Endothelial cell of umbilical vein (primary cell): ENCODE measurements at regions not wholly inside any gene's neighbourhood (a gene's known extent, or its start where the extent isn't known, plus 50 kb on each side); places are given as distances from the start of the nearest gene placed in this dataset.

Source experiments
- BruUV-seq: library from RNA; stranded (reverse); fragments of 400-500 nt; replicated peaks from 2 replicates; lab custom pipeline; 2021; lab: Mats Ljungman, UMichigan
- CTCF ChIA-PET: fragments of 300-600, 350-600 bp; sonication (Branson Sonifier 250); formaldehyde crosslinking; loops from one replicate; lab custom pipeline; 2021; ENCODE audit warnings: antibody characterized with exemption, inconsistent platforms; lab: Charles Lee
- POLR2A ChIA-PET: fragments of 300-600, 350-600 bp; sonication (Branson Sonifier 250); formaldehyde crosslinking; loops from one replicate; lab custom pipeline; 2021; ENCODE audit warnings: antibody characterized with exemption, inconsistent platforms; lab: Charles Lee
- DNase-seq: peaks from one replicate; pipeline ENCODE4 v3.0.0-alpha.2; 2011; ENCODE audit warnings: low read depth, low spot score
- FAIRE-seq: peaks from 2 replicates; lab custom pipeline; 2011; peaks lifted over from hg19 to GRCh38; lab: Jason Lieb, UNC
- H2AFZ ChIP-seq: 2 replicates; pipeline ENCODE4 v1.6.0; 2012; ENCODE audit warnings: low read depth, low read length, control low read depth, inconsistent platforms
- H3K27ac ChIP-seq: 2 replicates; pipeline ENCODE4 v1.5.1; 2011; ENCODE audit warnings: low read depth, mild to moderate bottlenecking, control low read depth, low read length, moderate library complexity; ENCODE audit not compliant: insufficient read depth
- H3K27me3 ChIP-seq, 2 experiments: 2 replicates each; pipeline versions ENCODE4 v1.6.0 to v1.6.1; 2011; ENCODE audit warnings: low read length in 2 of 2, mixed read lengths in 1 of 2; ENCODE audit not compliant: control insufficient read depth in 2 of 2, insufficient read depth in 2 of 2
- H3K36me3 ChIP-seq, 2 experiments: 2 replicates in 1 of 2; 3 replicates in 1 of 2; pipeline ENCODE4 v1.5.1; 2011; ENCODE audit warnings: low read length in 2 of 2, mild to moderate bottlenecking in 1 of 2, moderate library complexity in 1 of 2; ENCODE audit not compliant: control insufficient read depth in 2 of 2, insufficient read depth in 2 of 2; ENCODE audit errors: extremely low read depth in 1 of 2
- H3K4me1 ChIP-seq: 3 replicates; pipeline ENCODE4 v1.5.1; 2011; ENCODE audit warnings: mild to moderate bottlenecking, low read length; ENCODE audit not compliant: control insufficient read depth, insufficient read depth; ENCODE audit errors: extremely low read depth
- H3K4me2 ChIP-seq: 2 replicates; pipeline ENCODE4 v1.6.1; 2011; ENCODE audit warnings: low read length, control low read depth, mixed read lengths; ENCODE audit not compliant: insufficient read depth
- H3K4me3 ChIP-seq, 3 experiments: fragments of 200-600 bp in 1 of 3; sonication (generic), shearing (Covaris generic) in 1 of 3; replicated peaks in 1 of 3; 2 replicates each; pipeline ENCODE4 v1.5.1; 2011 to 2016; ENCODE audit warnings: control low read depth in 3 of 3, low read length in 3 of 3, mild to moderate bottlenecking in 2 of 3, inconsistent platforms in 1 of 3, low read depth in 1 of 3, moderate library complexity in 1 of 3; ENCODE audit not compliant: insufficient read depth in 1 of 3
- H3K79me2 ChIP-seq: 2 replicates; pipeline ENCODE4 v1.6.0; 2012; ENCODE audit warnings: low read length, inconsistent platforms; ENCODE audit not compliant: control insufficient read depth, insufficient read depth
- H3K9ac ChIP-seq: replicated peaks from 2 replicates; pipeline ENCODE3; 2011; ENCODE audit warnings: low read length, control low read depth; ENCODE audit not compliant: insufficient read depth; ENCODE audit errors: extremely low read depth
- H3K9me1 ChIP-seq: replicated peaks from 3 replicates; pipeline ENCODE4 v1.6.0; 2011; ENCODE audit warnings: mild to moderate bottlenecking, low read length; ENCODE audit not compliant: control insufficient read depth, insufficient read depth; ENCODE audit errors: extremely low read depth
- H3K9me3 ChIP-seq: replicated peaks from 2 replicates; pipeline ENCODE4 v1.5.1; 2012; ENCODE audit warnings: low read length, inconsistent platforms; ENCODE audit not compliant: control insufficient read depth, insufficient read depth
- H4K20me1 ChIP-seq: replicated peaks from 2 replicates; pipeline ENCODE3; 2011; ENCODE audit warnings: mild to moderate bottlenecking, low read length; ENCODE audit not compliant: control insufficient read depth, insufficient read depth; ENCODE audit errors: extremely low read depth
- CTCF ChIP-seq, 2 donors: IDR thresholded peaks; 1 replicate in 1 of 2; 2 replicates in 1 of 2; pipeline ENCODE4 v1.5.1; 2011; ENCODE audit warnings: low read length in 2 of 2, mild to moderate bottlenecking in 2 of 2, moderate library complexity in 2 of 2, control low read depth in 1 of 2, inconsistent platforms in 1 of 2, low read depth in 1 of 2; ENCODE audit not compliant: insufficient read depth in 1 of 2; ENCODE audit errors: extremely low read depth in 1 of 2
- EZH2 ChIP-seq: IDR thresholded peaks from 2 replicates; pipeline ENCODE4 v1.6.1; 2012; ENCODE audit warnings: borderline replicate concordance, low read depth, mild to moderate bottlenecking, moderate library complexity, low read length, inconsistent platforms; ENCODE audit not compliant: severe bottlenecking
- FOS ChIP-seq: IDR thresholded peaks from 2 replicates; pipeline ENCODE4 v1.6.1; 2011; ENCODE audit warnings: mild to moderate bottlenecking, low read length, moderate library complexity, borderline replicate concordance; ENCODE audit not compliant: insufficient read depth
- GATA2 ChIP-seq: IDR thresholded peaks from 2 replicates; pipeline ENCODE4 v1.7.0; 2011; ENCODE audit warnings: low read depth, mild to moderate bottlenecking, moderate library complexity, mixed read lengths, low read length; ENCODE audit not compliant: insufficient read length, insufficient read depth
- JUN ChIP-seq: IDR thresholded peaks from 2 replicates; pipeline ENCODE4 v1.6.1; 2011; ENCODE audit warnings: borderline replicate concordance, low read depth; ENCODE audit not compliant: insufficient read length, insufficient read depth
- MYC ChIP-seq: IDR thresholded peaks from one replicate; pipeline ENCODE4 v1.6.1; 2011; ENCODE audit warnings: mild to moderate bottlenecking, low read depth, low read length
- POLR2A ChIP-seq: IDR thresholded peaks from 2 replicates; pipeline ENCODE4 v1.6.1; 2012; ENCODE audit warnings: low read depth, mild to moderate bottlenecking, control low read depth, low read length
- POLR2AphosphoS5 ChIP-seq: IDR thresholded peaks from 2 replicates; pipeline ENCODE4 v1.6.1; 2012; ENCODE audit warnings: low read depth, mild to moderate bottlenecking, control low read depth, low read length, moderate library complexity; ENCODE audit not compliant: insufficient read depth
- dilution Hi-C: fragments of 300-500 bp; cut with MboI; formaldehyde crosslinking; loops from one replicate; pipeline ENCODE4 v1.15.0; 2019; ENCODE audit warnings: low sequenced_read_pairs; ENCODE audit not compliant: extremely low pct_ligation_motif_present
- intact Hi-C: fragments of 100-400 bp; cut with micrococcal nuclease; formaldehyde crosslinking; loops from one replicate; pipeline ENCODE4 v1.10.0; 2022
- TF ChIP-seq, protein P1 (sequence below): IDR thresholded peaks from 2 replicates; pipeline ENCODE4 v1.6.1; 2011; ENCODE audit not compliant: insufficient read depth, insufficient read length

GRCh38 chr2:83915381-83915780 is 543.7 kb downstream of the SUCLG1 start:
- POLR2A ChIA-PET: no interaction called here

More at GRCh38 chr2:83915381-83915780, 543.7 kb downstream of the SUCLG1 start:
- TF ChIP-seq POLR2A (no peak), MYC (no peak), JUN (no peak), CTCF (IDR thresholded peaks at IDR 0.05; ENCODE audit: extremely low read depth in 1 of 2, insufficient read depth in 1 of 2, low read depth in 1 of 2, low read length in 2 of 2) (no peak), GATA2 (no peak), EZH2 (no peak), POLR2AphosphoS5 (no peak), FOS (no peak)
- TF ChIP-seq, protein P1, sequence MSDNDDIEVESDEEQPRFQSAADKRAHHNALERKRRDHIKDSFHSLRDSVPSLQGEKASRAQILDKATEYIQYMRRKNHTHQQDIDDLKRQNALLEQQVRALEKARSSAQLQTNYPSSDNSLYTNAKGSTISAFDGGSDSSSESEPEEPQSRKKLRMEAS: no peak
- no TSS peak for BruUV-seq
- DNase-seq: no peak
- H2AFZ ChIP-seq: no peak overlapping the region
- H3K9me3 ChIP-seq: no peaks in the 10 kb centered on the region
- H3K4me1 ChIP-seq: no peaks in the 10 kb centered on the region
- no peak overlapping the region for H3K27ac ChIP-seq
- no peak overlapping the region for H3K4me3 ChIP-seq
- H3K79me2 ChIP-seq: no peaks in the 10 kb centered on the region
- H3K4me2 ChIP-seq: no peak overlapping the region
- no peaks in the 10 kb centered on the region for H3K9me1 ChIP-seq
- H3K9ac ChIP-seq: no peak overlapping the region
- intact Hi-C loops: no loop called here
- H3K36me3 ChIP-seq: no peaks in the 10 kb centered on the region
- CTCF ChIA-PET: no interaction called here
- no peak for FAIRE-seq
- dilution Hi-C loops: no loop called here
- no peaks in the 10 kb centered on the region for H3K27me3 ChIP-seq
- no peaks in the 10 kb centered on the region for H4K20me1 ChIP-seq
